Neural cell (in vitro differentiated cells): ENCODE measurements at regions not wholly inside any gene's neighbourhood (a gene's known extent, or its start where the extent isn't known, plus 50 kb on each side); places are given as distances from the start of the nearest gene placed in this dataset.

Experiments
- CTCF ChIP-seq: fragments of 450-650 bp; IDR thresholded peaks from 2 replicates; pipeline ENCODE4 v1.5.1; 2014; ENCODE audit warnings: antibody characterized with exemption, mild to moderate bottlenecking, moderate library complexity; ENCODE audit not compliant: poor library complexity, severe bottlenecking
- EZH2 ChIP-seq: fragments of 200-600, 300-800 bp; shearing (Covaris generic), sonication (generic); IDR thresholded peaks from 2 replicates; pipeline ENCODE4 v1.6.1; 2014; ENCODE audit warnings: antibody characterized with exemption, low read length, borderline replicate concordance, mild to moderate bottlenecking; ENCODE audit not compliant: insufficient read depth, poor library complexity, severe bottlenecking
- POLR2AphosphoS5 ChIP-seq: IDR thresholded peaks from 2 replicates; pipeline ENCODE4 v1.6.1; 2012
- SMC3 ChIP-seq: fragments of 450-650 bp; conservative IDR thresholded peaks from 2 replicates; pipeline ENCODE4 v1.6.1; 2014; ENCODE audit warnings: antibody characterized with exemption, mild to moderate bottlenecking, moderate library complexity; ENCODE audit not compliant: poor library complexity
- TAF1 ChIP-seq: IDR thresholded peaks from 2 replicates; pipeline ENCODE4 v1.6.1; 2012; ENCODE audit warnings: low read depth

- TF ChIP-seq TAF1 (no peak), CTCF (no peak), SMC3 (no peak), EZH2 (no peak), POLR2AphosphoS5 (no peak)
Observed at GRCh38 chr4:64774626-64775025, 365.4 kb upstream of the TECRL start.
